Nephron progenitor cell (in vitro differentiated cells): ENCODE measurements at regions not wholly inside any gene's neighbourhood (a gene's known extent, or its start where the extent isn't known, plus 50 kb on each side); places are given as distances from the start of the nearest gene placed in this dataset.

Experiments
- DNase-seq: peaks from one replicate; pipeline ENCODE4 v3.0.0; 2021
- H3K27ac Mint-ChIP-seq: 2 replicates; pipeline ENCODE4 v1.8.0; 2021; ENCODE audit warnings: mild to moderate bottlenecking, moderate library complexity, mixed read lengths
- H3K27me3 Mint-ChIP-seq: 2 replicates; pipeline ENCODE4 v1.8.0; 2021; ENCODE audit warnings: mild to moderate bottlenecking, low read depth, mixed read lengths; ENCODE audit not compliant: poor library complexity
- H3K36me3 Mint-ChIP-seq: 2 replicates; pipeline ENCODE4 v1.8.0; 2021; ENCODE audit warnings: low read depth, mixed read lengths
- H3K4me1 Mint-ChIP-seq: 2 replicates; pipeline ENCODE4 v1.8.0; 2021; ENCODE audit warnings: mixed read lengths
- H3K4me3 Mint-ChIP-seq: 2 replicates; pipeline ENCODE4 v1.8.0; 2021; ENCODE audit warnings: mild to moderate bottlenecking, moderate library complexity, mixed read lengths
- H3K9me3 Mint-ChIP-seq: 2 replicates; pipeline ENCODE4 v1.8.0; 2021; ENCODE audit warnings: mild to moderate bottlenecking, moderate library complexity, mixed read lengths
- CTCF ChIP-seq: fragments of 200-600 bp; sonication (generic); IDR thresholded peaks from 2 replicates; pipeline ENCODE4 v1.5.0; 2021; ENCODE audit warnings: antibody characterized with exemption

DNA sequence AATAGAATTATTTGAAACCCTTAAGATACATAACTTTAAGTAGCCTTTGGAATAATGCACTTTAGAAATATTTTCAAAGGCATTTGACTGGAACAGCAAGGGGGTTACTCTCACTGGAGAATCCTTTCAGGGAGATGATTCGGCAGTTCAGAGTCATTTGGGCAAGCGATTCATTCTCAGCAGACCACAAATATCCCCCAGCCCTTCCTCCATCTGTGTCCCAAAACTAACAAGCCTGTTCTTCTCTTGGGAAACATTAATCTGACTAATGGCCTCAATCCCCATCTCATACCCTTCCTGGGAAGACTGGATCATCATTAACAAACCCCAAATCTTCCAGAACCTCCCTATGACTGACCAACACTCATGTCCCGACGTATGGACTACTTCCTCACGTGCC, 65.8 kb upstream of the S1PR3 start:
- Mint-ChIP-seq H3K27me3 (no peaks in the 10 kb centered on the region), H3K9me3 (peaks cover 13% of the 10 kb centered on the region), H3K36me3 (peaks cover under 1% of the 10 kb centered on the region), H3K4me3 (no peak overlapping the region), H3K27ac (no peak overlapping the region), H3K4me1 (peaks cover 6% of the 10 kb centered on the region)
- no peak for DNase-seq
- TF ChIP-seq CTCF: no peak

DNA sequence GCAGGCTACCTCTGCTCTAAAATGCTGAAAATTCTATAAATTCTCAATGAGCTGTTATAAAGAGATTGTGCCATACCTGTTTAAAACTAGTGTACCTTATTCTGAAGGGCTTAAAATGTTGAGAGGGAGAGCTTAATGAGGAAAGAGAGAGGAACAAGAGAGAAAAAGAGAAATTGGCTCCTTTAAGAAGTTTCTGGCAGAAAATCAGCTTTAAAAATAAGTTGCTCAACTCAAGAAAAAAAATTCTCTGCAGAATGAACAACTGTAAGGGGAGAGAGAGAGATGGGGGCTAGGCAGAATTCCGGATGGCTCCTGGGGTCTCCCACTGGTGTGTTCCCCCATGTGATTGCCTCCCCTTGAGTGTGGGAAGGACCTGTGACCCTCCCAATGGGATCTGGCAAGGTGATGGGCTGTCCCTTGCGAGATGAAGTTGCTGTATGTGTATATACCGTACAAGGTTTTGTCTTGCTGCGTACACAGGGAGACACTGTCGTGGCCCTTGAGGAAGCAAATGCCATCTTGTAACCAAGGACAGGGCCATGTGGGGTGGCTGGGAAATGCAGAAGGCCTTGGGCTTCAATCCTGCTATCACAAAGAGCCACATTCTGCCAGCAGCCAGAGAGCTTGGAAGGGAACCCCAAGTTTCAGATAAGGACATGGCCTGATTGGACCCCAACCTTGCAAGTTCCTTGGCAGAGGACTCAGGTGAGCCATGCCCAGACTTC, 64.3 kb upstream of the S1PR3 start:
- H3K27ac Mint-ChIP-seq: peak overlapping the region; percentile 57
- no peak for TF ChIP-seq CTCF
- no peak overlapping the region for H3K4me3 Mint-ChIP-seq
- H3K36me3 Mint-ChIP-seq: peaks cover 6% of the 10 kb centered on the region
- H3K4me1 Mint-ChIP-seq: peaks cover 6% of the 10 kb centered on the region
- peaks cover 28% of the 10 kb centered on the region for H3K9me3 Mint-ChIP-seq
- DNase-seq: no peak
- H3K27me3 Mint-ChIP-seq: no peaks in the 10 kb centered on the region

DNA sequence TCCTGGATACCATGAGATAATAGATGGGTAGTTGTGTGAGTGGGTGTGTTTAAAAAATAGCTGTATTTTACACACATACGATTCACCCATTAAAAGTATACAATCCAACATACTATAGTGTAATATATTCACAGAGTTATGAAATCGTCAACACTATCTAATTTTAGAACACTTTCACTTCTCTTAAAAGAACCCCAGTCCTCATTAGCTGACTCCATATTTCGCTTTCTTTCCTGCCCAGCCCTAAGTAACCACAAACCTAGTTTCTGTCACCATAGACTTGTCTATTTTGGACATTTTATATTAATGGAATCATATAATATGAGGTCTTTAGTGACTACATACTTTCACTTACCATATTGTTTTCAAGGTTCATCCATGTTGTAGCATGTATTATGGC, 63.8 kb upstream of the S1PR3 start:
- Mint-ChIP-seq H3K4me1 (peaks cover 6% of the 10 kb centered on the region), H3K27me3 (no peaks in the 10 kb centered on the region), H3K9me3 (peaks cover 33% of the 10 kb centered on the region), H3K27ac (peak overlapping the region; percentile 57), H3K36me3 (peaks cover 9% of the 10 kb centered on the region), H3K4me3 (no peak overlapping the region)
- no peak for TF ChIP-seq CTCF
- DNase-seq: no peak

- Mint-ChIP-seq H3K4me1 (peaks cover 3% of the 10 kb centered on the region), H3K4me3 (no peak overlapping the region), H3K9me3 (peaks cover 53% of the 10 kb centered on the region), H3K36me3 (peaks cover 11% of the 10 kb centered on the region), H3K27me3 (no peaks in the 10 kb centered on the region), H3K27ac (no peak overlapping the region)
- no peak for TF ChIP-seq CTCF
- DNase-seq: no peak
These were observed 60.6 kb upstream of the S1PR3 start for GRCh38 chr9:88930716-88931115.

DNA sequence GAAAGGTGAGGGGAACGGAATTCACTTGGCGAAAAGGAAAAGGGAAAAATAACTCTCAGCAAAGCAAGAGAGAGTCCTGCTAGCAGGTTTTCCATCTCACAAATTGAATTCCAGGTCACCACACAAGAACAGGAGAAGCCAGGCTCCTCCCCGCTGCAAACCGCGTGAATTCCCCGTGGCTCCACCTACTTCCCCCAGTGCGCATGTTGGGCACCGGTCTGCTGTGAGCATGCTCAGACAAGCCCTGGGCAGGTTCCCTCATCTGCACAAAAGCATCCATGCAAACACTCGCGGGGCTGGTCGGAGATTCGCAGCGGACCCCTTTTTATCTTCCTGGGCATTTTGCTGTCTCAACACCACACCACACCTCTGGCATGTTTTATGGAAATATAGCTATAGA, 58.5 kb upstream of the S1PR3 start:
- Mint-ChIP-seq H3K4me1 (no peaks in the 10 kb centered on the region), H3K27ac (no peak overlapping the region), H3K9me3 (peaks cover 53% of the 10 kb centered on the region), H3K4me3 (no peak overlapping the region), H3K36me3 (peaks cover 11% of the 10 kb centered on the region), H3K27me3 (no peaks in the 10 kb centered on the region)
- no peak for TF ChIP-seq CTCF
- DNase-seq: no peak
